HepG2 (cell line): ENCODE measurements at regions not wholly inside any gene's neighbourhood (a gene's known extent, or its start where the extent isn't known, plus 50 kb on each side); places are given as distances from the start of the nearest gene placed in this dataset.
A peak's percentile ranks its signal among the peaks of the same experiment; 100 is the strongest.

ENCODE experiments used
- GABPB1 ChIP-seq: IDR thresholded peaks from 2 replicates; pipeline ENCODE4 v1.6.1; 2016; ENCODE audit warnings: mild to moderate bottlenecking, missing genetic modification reagents, moderate library complexity, missing compliant biosample characterization
- KLF13 ChIP-seq: sonication (generic); formaldehyde crosslinking; IDR thresholded peaks from 2 replicates; pipeline ENCODE4 v1.4.0; 2020; ENCODE audit warnings: mild to moderate bottlenecking, missing genetic modification reagents
- LCORL ChIP-seq, 2 experiments: fragments of 450-650 bp in 1 of 2; sonication (generic) in 1 of 2; formaldehyde crosslinking in 1 of 2; IDR thresholded peaks; 2 replicates each; pipeline versions ENCODE4 v1.5.0 to v1.6.1; 2017 to 2020; ENCODE audit warnings: antibody characterized with exemption in 1 of 2, missing genetic modification reagents in 1 of 2
- NCOA5 ChIP-seq: sonication (generic); formaldehyde crosslinking; IDR thresholded peaks from 2 replicates; pipeline ENCODE4 v1.4.0; 2020; ENCODE audit warnings: missing genetic modification reagents
- PAWR ChIP-seq: sonication (generic); formaldehyde crosslinking; IDR thresholded peaks from 2 replicates; pipeline ENCODE4 v1.4.0; 2020; ENCODE audit warnings: missing genetic modification reagents, mild to moderate bottlenecking, borderline replicate concordance
- PLRG1 ChIP-seq: fragments of 450-650 bp; conservative IDR thresholded peaks from 2 replicates; pipeline ENCODE4 v1.6.1; 2016
- POLR2AphosphoS2 ChIP-seq: IDR thresholded peaks from 2 replicates; pipeline ENCODE4 v1.6.1; 2011; ENCODE audit warnings: low read depth, low read length, improper control_type of control experiment
- RARA ChIP-seq: IDR thresholded peaks from 2 replicates; pipeline ENCODE4 v1.6.1; 2016; ENCODE audit warnings: missing genetic modification reagents, missing compliant biosample characterization
- SATB2 ChIP-seq: sonication (generic); formaldehyde crosslinking; IDR thresholded peaks from 2 replicates; pipeline ENCODE4 v1.5.0; 2020; ENCODE audit warnings: missing genetic modification reagents
- SIN3B ChIP-seq: fragments of 150-350 bp; IDR thresholded peaks from 2 replicates; pipeline ENCODE4 v1.6.1; 2014; ENCODE audit warnings: low read length
- SKIL ChIP-seq: sonication (generic); formaldehyde crosslinking; IDR thresholded peaks from 2 replicates; pipeline ENCODE4 v1.8.0; 2022; ENCODE audit warnings: missing genetic modification reagents, mild to moderate bottlenecking, moderate library complexity, borderline replicate concordance
- SOX6 ChIP-seq, 2 experiments: fragments of 450-650 bp in 1 of 2; sonication (generic) in 1 of 2; formaldehyde crosslinking in 1 of 2; IDR thresholded peaks; 2 replicates each; pipeline versions ENCODE4 v1.4.0 to v1.6.1; 2017 to 2020; ENCODE audit warnings: antibody characterized with exemption in 1 of 2, mild to moderate bottlenecking in 1 of 2, missing genetic modification reagents in 1 of 2
- TBX3 ChIP-seq: fragments of 450-650 bp; IDR thresholded peaks from 2 replicates; pipeline ENCODE4 v1.6.1; 2017; ENCODE audit warnings: antibody characterized with exemption, mild to moderate bottlenecking, inconsistent platforms, borderline replicate concordance
- ZFP1 ChIP-seq: IDR thresholded peaks from 2 replicates; pipeline ENCODE4 v1.6.1; 2016
- ZFP82 ChIP-seq: sonication (generic); formaldehyde crosslinking; IDR thresholded peaks from 2 replicates; pipeline ENCODE4 v1.5.1; 2020; ENCODE audit warnings: mild to moderate bottlenecking, missing genetic modification reagents, borderline replicate concordance
- ZNF704 ChIP-seq: sonication (generic); formaldehyde crosslinking; IDR thresholded peaks from 2 replicates; pipeline ENCODE4 v1.8.1; 2023; ENCODE audit warnings: mild to moderate bottlenecking, inconsistent platforms, moderate library complexity, missing genetic modification reagents, borderline replicate concordance
- ZNF768 ChIP-seq: sonication (generic); formaldehyde crosslinking; IDR thresholded peaks from 2 replicates; pipeline ENCODE4 v1.4.0; 2020; ENCODE audit warnings: missing genetic modification reagents
- ZSCAN21 ChIP-seq: sonication (generic); formaldehyde crosslinking; IDR thresholded peaks from 2 replicates; pipeline ENCODE4 v1.8.0; 2022; ENCODE audit warnings: mild to moderate bottlenecking, missing genetic modification reagents, moderate library complexity, borderline replicate concordance
- ZSCAN31 ChIP-seq: sonication (generic); formaldehyde crosslinking; IDR thresholded peaks from 2 replicates; pipeline ENCODE4 v1.5.0; 2020; ENCODE audit warnings: low read depth, mild to moderate bottlenecking, missing genetic modification reagents
- TF ChIP-seq, protein P1 (sequence below): sonication (generic); formaldehyde crosslinking; IDR thresholded peaks from 2 replicates; pipeline ENCODE4 v1.5.1; 2020; ENCODE audit warnings: mild to moderate bottlenecking, missing genetic modification reagents, moderate library complexity
- TF ChIP-seq, protein P2 (sequence below): IDR thresholded peaks from 2 replicates; pipeline ENCODE4 v1.6.1; 2016; ENCODE audit warnings: missing compliant biosample characterization, missing genetic modification reagents, borderline replicate concordance
- TF ChIP-seq, protein P3 (sequence below), 2 experiments: sonication (generic) in 1 of 2; formaldehyde crosslinking in 1 of 2; IDR thresholded peaks; 2 replicates each; pipeline versions ENCODE4 v1.4.0 to v1.6.1; 2018 to 2020; ENCODE audit warnings: missing genetic modification reagents in 2 of 2, borderline replicate concordance in 1 of 2, low read depth in 1 of 2, mild to moderate bottlenecking in 1 of 2, missing biosample characterization in 1 of 2

GRCh38 chr13:30832845-30833332, 73.2 kb upstream of the MEDAG start (continued):
- TF ChIP-seq POLR2AphosphoS2 (no peak), SATB2 (CRISPR knock-in tag) (no peak), ZNF768 (CRISPR knock-in tag) (peak; percentile 39; the same call in 1 of the 2 replicates), TBX3 (0 out of 2 replicates have a peak, but pooled peaks have one; percentile 15), SOX6 (IDR thresholded peaks at IDR 0.05) (no peak), SOX6 (CRISPR knock-in tag; IDR thresholded peaks at IDR 0.05) (peak; percentile 90), KLF13 (CRISPR knock-in tag) (no peak), PLRG1 (no peak), ZSCAN21 (no peak; the same call in 1 of the 2 replicates), NCOA5 (CRISPR knock-in tag) (no peak), PAWR (CRISPR knock-in tag) (no peak), ZSCAN31 (CRISPR knock-in tag) (no peak), RARA (peak; percentile 87), LCORL (IDR thresholded peaks at IDR 0.05) (no peak), LCORL (CRISPR knock-in tag; IDR thresholded peaks at IDR 0.05) (peak; percentile 70), SKIL (peak; percentile 83; the same call in 1 of the 2 replicates), ZFP1 (CRISPR knock-in tag) (peak; percentile 45; the same call in 1 of the 2 replicates), ZFP82 (CRISPR knock-in tag) (no peak), SIN3B (no peak), ZNF704 (CRISPR knock-in tag) (no peak), GABPB1 (peak; percentile 54; the same call in 1 of the 2 replicates)
- TF ChIP-seq, protein P1, sequence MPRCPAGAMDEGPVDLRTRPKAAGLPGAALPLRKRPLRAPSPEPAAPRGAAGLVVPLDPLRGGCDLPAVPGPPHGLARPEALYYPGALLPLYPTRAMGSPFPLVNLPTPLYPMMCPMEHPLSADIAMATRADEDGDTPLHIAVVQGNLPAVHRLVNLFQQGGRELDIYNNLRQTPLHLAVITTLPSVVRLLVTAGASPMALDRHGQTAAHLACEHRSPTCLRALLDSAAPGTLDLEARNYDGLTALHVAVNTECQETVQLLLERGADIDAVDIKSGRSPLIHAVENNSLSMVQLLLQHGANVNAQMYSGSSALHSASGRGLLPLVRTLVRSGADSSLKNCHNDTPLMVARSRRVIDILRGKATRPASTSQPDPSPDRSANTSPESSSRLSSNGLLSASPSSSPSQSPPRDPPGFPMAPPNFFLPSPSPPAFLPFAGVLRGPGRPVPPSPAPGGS (CRISPR knock-in tag) = peak; percentile 58
- TF ChIP-seq, protein P2, sequence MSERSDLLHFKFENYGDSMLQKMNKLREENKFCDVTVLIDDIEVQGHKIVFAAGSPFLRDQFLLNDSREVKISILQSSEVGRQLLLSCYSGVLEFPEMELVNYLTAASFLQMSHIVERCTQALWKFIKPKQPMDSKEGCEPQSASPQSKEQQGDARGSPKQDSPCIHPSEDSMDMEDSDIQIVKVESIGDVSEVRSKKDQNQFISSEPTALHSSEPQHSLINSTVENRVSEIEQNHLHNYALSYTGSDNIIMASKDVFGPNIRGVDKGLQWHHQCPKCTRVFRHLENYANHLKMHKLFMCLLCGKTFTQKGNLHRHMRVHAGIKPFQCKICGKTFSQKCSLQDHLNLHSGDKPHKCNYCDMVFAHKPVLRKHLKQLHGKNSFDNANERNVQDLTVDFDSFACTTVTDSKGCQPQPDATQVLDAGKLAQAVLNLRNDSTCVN (CRISPR knock-in tag) = peak; percentile 89
- TF ChIP-seq, protein P3, sequence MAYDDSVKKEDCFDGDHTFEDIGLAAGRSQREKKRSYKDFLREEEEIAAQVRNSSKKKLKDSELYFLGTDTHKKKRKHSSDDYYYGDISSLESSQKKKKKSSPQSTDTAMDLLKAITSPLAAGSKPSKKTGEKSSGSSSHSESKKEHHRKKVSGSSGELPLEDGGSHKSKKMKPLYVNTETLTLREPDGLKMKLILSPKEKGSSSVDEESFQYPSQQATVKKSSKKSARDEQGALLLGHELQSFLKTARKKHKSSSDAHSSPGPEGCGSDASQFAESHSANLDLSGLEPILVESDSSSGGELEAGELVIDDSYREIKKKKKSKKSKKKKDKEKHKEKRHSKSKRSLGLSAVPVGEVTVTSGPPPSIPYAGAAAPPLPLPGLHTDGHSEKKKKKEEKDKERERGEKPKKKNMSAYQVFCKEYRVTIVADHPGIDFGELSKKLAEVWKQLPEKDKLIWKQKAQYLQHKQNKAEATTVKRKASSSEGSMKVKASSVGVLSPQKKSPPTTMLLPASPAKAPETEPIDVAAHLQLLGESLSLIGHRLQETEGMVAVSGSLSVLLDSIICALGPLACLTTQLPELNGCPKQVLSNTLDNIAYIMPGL (CRISPR knock-in tag; IDR thresholded peaks at IDR 0.05; ENCODE audit: borderline replicate concordance in 1 of 2, low read depth in 1 of 2) = peak; percentile 19 to 41; a peak in 3 of 4 replicates
